ENCODE measurements at regions not wholly inside any gene's neighbourhood (a gene's known extent, or its start where the extent isn't known, plus 50 kb on each side); places are given as distances from the start of the nearest gene placed in this dataset.

DNA sequence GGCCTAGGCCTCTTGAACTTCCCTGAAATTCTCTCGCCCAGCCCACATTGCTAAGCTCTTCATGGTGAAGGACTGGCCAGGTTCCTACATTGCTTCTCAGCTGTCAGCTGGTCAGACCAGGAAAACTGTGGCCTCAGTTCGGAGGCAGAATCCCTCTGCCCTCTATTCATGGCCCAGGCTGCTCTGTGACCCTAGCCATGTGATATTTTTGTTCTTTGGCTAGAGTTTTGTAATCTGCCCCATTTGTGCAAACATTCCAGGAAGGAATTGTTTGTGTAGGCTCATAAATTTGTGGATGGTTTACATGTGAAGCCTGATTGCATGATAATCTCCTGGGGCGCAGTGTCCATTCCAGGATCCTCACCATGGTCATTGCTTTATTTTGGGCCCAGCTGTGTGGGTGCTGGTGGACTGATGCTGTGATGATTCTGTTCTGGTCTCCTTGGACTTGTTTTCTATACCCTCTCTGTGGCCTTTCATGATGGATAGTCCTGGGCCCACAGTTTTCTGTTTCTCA lies 149.1 kb upstream of the E2F8 start:
- TF ChIP-seq, protein P1, sequence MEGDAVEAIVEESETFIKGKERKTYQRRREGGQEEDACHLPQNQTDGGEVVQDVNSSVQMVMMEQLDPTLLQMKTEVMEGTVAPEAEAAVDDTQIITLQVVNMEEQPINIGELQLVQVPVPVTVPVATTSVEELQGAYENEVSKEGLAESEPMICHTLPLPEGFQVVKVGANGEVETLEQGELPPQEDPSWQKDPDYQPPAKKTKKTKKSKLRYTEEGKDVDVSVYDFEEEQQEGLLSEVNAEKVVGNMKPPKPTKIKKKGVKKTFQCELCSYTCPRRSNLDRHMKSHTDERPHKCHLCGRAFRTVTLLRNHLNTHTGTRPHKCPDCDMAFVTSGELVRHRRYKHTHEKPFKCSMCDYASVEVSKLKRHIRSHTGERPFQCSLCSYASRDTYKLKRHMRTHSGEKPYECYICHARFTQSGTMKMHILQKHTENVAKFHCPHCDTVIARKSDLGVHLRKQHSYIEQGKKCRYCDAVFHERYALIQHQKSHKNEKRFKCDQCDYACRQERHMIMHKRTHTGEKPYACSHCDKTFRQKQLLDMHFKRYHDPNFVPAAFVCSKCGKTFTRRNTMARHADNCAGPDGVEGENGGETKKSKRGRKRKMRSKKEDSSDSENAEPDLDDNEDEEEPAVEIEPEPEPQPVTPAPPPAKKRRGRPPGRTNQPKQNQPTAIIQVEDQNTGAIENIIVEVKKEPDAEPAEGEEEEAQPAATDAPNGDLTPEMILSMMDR (IDR thresholded peaks at IDR 0.05) = no peak
- Histone ChIP-seq H3K4me1 (peaks cover 0 to 3% (median 0%) of the 10 kb centered on the region in 4 donors), H3K9me3 (no peaks in the 10 kb centered on the region), H3K27me3 (no peaks in the 10 kb centered on the region), H3K36me3 (no peaks in the 10 kb centered on the region), H3K27ac (peak overlapping the region in 1 of 2 donors; percentile 39), H3K4me3 (no peak overlapping the region)
- intact Hi-C loops (cut with DNase I; ENCODE audit: low total_unique reads) = no loop called here
- DNase-seq = peak; percentile 75 to 82

DNA sequence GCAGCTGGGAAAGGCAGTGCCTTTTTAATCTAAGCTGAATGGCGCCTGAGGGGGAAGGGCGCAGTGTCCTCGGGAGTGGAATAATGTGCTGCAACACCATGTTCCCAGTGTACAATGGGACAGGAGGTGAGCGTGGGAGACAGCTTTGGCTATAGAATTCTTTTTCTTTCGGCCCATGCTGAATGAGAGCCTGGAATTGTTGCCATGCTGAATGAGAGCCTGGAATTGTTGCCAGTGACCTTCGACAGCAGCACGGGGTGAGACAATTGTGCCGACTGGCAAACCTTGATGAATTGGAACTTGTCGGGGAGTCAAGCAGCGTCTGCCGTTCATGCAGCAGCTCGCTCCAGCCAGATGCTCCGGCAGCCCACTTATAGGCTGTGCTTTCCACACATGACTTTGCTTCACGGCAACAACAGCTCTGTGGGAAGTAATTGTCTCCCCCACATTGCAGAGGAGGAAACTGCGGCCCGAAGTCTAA lies 141.4 kb upstream of the E2F8 start:
- no peak overlapping the region for H3K27ac ChIP-seq
- DNase-seq = no peak

DNA sequence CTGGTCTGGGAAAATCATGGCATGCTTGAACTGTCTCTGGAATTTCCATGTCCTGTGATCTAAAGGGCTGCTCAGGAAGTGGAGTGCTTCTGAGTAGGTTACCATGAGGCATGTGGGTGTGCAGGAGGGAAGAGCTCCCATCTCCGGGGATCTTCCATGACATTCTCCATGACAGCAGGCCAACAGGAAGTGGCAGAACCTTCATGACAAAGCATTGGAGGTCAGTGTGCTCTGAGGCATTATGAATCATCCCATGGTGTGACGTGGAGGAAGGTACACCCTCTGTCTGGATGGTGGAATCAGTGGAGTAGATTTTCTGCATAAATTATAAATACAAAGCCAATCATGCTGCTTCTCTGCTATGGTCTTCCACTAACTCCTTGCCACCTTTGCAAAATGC lies 139.6 kb upstream of the E2F8 start:
- Histone ChIP-seq H3K27me3 (peaks cover 0 to 34% of the 10 kb centered on the region in 2 donors), H3K4me3 (no peak overlapping the region), H3K9me3 (no peaks in the 10 kb centered on the region), H3K4me1 (no peaks in the 10 kb centered on the region), H3K27ac (no peak overlapping the region), H3K36me3 (no peaks in the 10 kb centered on the region)
- TF ChIP-seq, protein P1 (IDR thresholded peaks at IDR 0.05) = no peak
- no peak for DNase-seq
- intact Hi-C loops (cut with DNase I; ENCODE audit: low total_unique reads) = no loop called here

More for the DNA sequence above, 141.4 kb upstream of the E2F8 start:
- H3K27me3 ChIP-seq = peaks cover 0 to 29% of the 10 kb centered on the region in 2 donors
- H3K9me3 ChIP-seq = no peaks in the 10 kb centered on the region
- no peak overlapping the region for H3K4me3 ChIP-seq
- H3K4me1 ChIP-seq = no peaks in the 10 kb centered on the region
- TF ChIP-seq, protein P1 (IDR thresholded peaks at IDR 0.05) = no peak
- intact Hi-C loops (cut with DNase I; ENCODE audit: low total_unique reads) = no loop called here
- no peaks in the 10 kb centered on the region for H3K36me3 ChIP-seq

DNA sequence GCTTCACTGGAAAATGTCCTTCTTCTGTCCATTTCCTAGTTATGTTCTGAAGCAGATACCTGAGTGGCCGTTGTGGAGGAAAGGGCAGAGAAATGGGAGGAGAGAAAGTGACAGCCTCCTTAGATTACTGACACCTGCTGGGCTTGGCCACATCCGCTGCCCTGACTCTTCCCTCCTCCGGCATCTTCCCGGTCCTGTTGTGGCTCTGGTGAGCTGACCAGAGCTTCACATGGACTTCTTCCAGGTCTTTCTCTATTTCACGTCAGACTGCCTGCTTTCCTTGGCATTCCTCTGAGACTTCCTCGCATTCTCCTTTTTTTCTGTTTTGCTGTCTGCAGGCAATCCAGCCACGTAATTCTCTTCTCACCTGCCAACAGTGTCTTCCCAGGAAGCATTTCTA lies 138.7 kb upstream of the E2F8 start:
- intact Hi-C loops (cut with DNase I; ENCODE audit: low total_unique reads) = no loop called here
- H3K27me3 ChIP-seq = peaks cover 0 to 34% of the 10 kb centered on the region in 2 donors
- TF ChIP-seq, protein P1 (IDR thresholded peaks at IDR 0.05) = no peak
- no peak for DNase-seq
- no peaks in the 10 kb centered on the region for H3K9me3 ChIP-seq
- H3K36me3 ChIP-seq = no peaks in the 10 kb centered on the region
- no peak overlapping the region for H3K4me3 ChIP-seq
- no peak overlapping the region for H3K27ac ChIP-seq
- no peaks in the 10 kb centered on the region for H3K4me1 ChIP-seq

DNA sequence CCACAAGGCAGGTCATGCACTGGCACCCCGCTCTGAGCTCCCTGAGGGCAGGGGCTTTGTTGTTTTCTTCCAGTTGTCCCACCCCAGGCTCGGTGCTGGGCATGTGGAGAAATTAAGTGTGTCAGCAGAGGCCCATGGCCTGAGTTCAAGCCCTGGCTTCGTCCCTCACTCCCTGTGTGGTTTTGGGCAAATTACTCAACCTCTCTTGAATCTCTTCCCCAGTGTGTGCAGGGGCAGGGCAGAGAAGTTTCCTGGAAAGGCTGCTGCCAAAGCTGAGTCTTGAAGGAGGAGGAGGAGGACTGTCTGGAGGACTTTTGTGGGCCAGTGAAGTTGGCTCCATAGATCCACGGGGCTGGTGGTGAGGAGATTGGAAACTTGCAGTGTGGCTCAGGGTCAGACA lies 138.1 kb upstream of the E2F8 start:
- Histone ChIP-seq H3K9me3 (no peaks in the 10 kb centered on the region), H3K27ac (no peak overlapping the region), H3K4me3 (no peak overlapping the region), H3K27me3 (peaks cover 0 to 34% of the 10 kb centered on the region in 2 donors), H3K4me1 (no peaks in the 10 kb centered on the region), H3K36me3 (no peaks in the 10 kb centered on the region)
- intact Hi-C loops (cut with DNase I; ENCODE audit: low total_unique reads) = no loop called here
- DNase-seq = peak in 1 of 2 donors; percentile 43
- TF ChIP-seq, protein P1 (IDR thresholded peaks at IDR 0.05) = no peak

DNA sequence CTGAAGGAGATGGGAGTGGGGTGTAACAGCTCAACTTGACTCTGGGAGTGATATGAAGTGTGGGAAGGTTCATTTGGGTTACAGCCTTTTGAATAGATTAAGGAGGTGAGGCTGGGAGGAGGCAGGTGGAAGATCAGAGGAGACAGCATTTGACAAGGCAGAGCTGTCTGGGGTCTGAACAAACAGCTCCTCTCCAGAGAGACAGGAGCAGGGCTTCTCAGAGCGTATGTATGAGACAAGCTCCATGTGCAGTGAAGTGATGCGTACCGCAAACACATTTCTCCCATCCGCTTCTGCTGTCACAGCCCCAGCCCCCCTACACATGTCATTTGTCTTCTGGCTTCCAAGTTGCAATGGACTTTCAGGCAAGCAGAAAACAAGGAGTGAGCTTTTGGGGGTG lies 137.1 kb upstream of the E2F8 start:
- Histone ChIP-seq H3K4me1 (no peaks in the 10 kb centered on the region), H3K27ac (no peak overlapping the region), H3K9me3 (no peaks in the 10 kb centered on the region), H3K27me3 (peaks cover 0 to 32% of the 10 kb centered on the region in 2 donors), H3K4me3 (no peak overlapping the region), H3K36me3 (no peaks in the 10 kb centered on the region)
- DNase-seq = no peak
- TF ChIP-seq, protein P1 (IDR thresholded peaks at IDR 0.05) = no peak
- intact Hi-C loops (cut with DNase I; ENCODE audit: low total_unique reads) = no loop called here

Data from tibial artery (tissue), 4 donors.